GM19438 (cell line): ENCODE measurements at regions not wholly inside any gene's neighbourhood (a gene's known extent, or its start where the extent isn't known, plus 50 kb on each side); places are given as distances from the start of the nearest gene placed in this dataset.
A peak's percentile ranks its signal among the peaks of the same experiment; 100 is the strongest.
"Not testable (repeated sequence)": the region's sequence is repeated elsewhere in the genome, so short reads cannot be mapped to it uniquely, and the experiment has no call there.

Source experiments
- ATAC-seq: cut with Tn5 transposase; IDR thresholded peaks from one replicate; pipeline ENCODE4 v1.9.1; 2021; ENCODE audit warnings: low read depth; ENCODE audit not compliant: unreplicated experiment

- peak; percentile 86 for ATAC-seq
Observed at GRCh38 chr13:52324831-52325230, 81.1 kb downstream of the THSD1 start.

- no peak for ATAC-seq
Observed at GRCh38 chr13:52319876-52320275, 86.1 kb downstream of the THSD1 start.

- ATAC-seq, result not testable (repeated sequence)
Observed at GRCh38 chr13:52309833-52310232, 96.1 kb downstream of the THSD1 start.

- ATAC-seq, result not testable (repeated sequence)
Observed at GRCh38 chr13:52306336-52306735, 99.6 kb downstream of the THSD1 start.

- not testable (repeated sequence) for ATAC-seq
Observed at GRCh38 chr13:52303098-52303497, 102.9 kb downstream of the THSD1 start.

- not testable (repeated sequence) for ATAC-seq
Observed at GRCh38 chr13:52302688-52303087, 103.3 kb downstream of the THSD1 start.

GRCh38 chr13:52301810-52302400 is 104.1 kb downstream of the THSD1 start:
- not testable (repeated sequence) for ATAC-seq

- not testable (repeated sequence) for ATAC-seq
Observed at GRCh38 chr13:52298079-52298661, 107.8 kb downstream of the THSD1 start.

GRCh38 chr13:52288891-52289290 is 117.1 kb downstream of the THSD1 start:
- not testable (repeated sequence) for ATAC-seq

GRCh38 chr13:52281387-52281786 is 122.0 kb upstream of the NEK3 start:
- ATAC-seq, result not testable (repeated sequence)

GRCh38 chr13:52279408-52279807 is 120.0 kb upstream of the NEK3 start:
- ATAC-seq, result not testable (repeated sequence)

GRCh38 chr13:52254299-52254698 is 94.9 kb upstream of the NEK3 start:
- not testable (repeated sequence) for ATAC-seq

- peak; percentile 51 for ATAC-seq
Observed at GRCh38 chr13:52240752-52241151, 81.4 kb upstream of the NEK3 start.

GRCh38 chr13:52235900-52236595 is 76.7 kb upstream of the NEK3 start:
- peak; percentile 78 for ATAC-seq

GRCh38 chr13:52234928-52235327 is 75.5 kb upstream of the NEK3 start:
- ATAC-seq, result not testable (repeated sequence)

GRCh38 chr13:52223063-52223462 is 63.7 kb upstream of the NEK3 start:
- not testable (repeated sequence) for ATAC-seq

- ATAC-seq, result not testable (repeated sequence)
Observed at GRCh38 chr13:52213920-52214319, 54.5 kb upstream of the NEK3 start.

GRCh38 chr13:52212886-52213285 is 53.5 kb upstream of the NEK3 start:
- not testable (repeated sequence) for ATAC-seq

- not testable (repeated sequence) for ATAC-seq
Observed at GRCh38 chr13:52211416-52211776, 52.0 kb upstream of the NEK3 start.

- ATAC-seq, result not testable (repeated sequence)
Observed at GRCh38 chr13:52210564-52211415, 51.4 kb upstream of the NEK3 start.
